Ascending aorta (tissue), 2 donors: ENCODE measurements at regions not wholly inside any gene's neighbourhood (a gene's known extent, or its start where the extent isn't known, plus 50 kb on each side); places are given as distances from the start of the nearest gene placed in this dataset.

Experiments
- DNase-seq, 2 donors: peaks; one replicate each; pipeline ENCODE4 v3.0.0-alpha.2; 2019; ENCODE audit warnings: low spot score in 2 of 2
- H3K27ac ChIP-seq, 2 donors: fragments of 200-600 bp; sonication (generic); one replicate each; pipeline ENCODE4 v1.5.1; 2016 to 2017; ENCODE audit warnings: mild to moderate bottlenecking in 1 of 2
- H3K27me3 ChIP-seq: fragments of 200-600 bp; sonication (generic); one replicate; pipeline ENCODE4 v1.5.1; 2017
- H3K36me3 ChIP-seq, 2 donors: fragments of 200-600 bp; sonication (generic); one replicate each; pipeline ENCODE4 v1.5.1; 2016
- H3K4me1 ChIP-seq, 2 donors: fragments of 200-600 bp; sonication (generic); one replicate each; pipeline ENCODE4 v1.5.1; 2016 to 2017; ENCODE audit warnings: mild to moderate bottlenecking in 1 of 2
- H3K4me3 ChIP-seq, 2 donors: fragments of 200-600 bp; sonication (generic); one replicate each; pipeline ENCODE4 v1.5.1; 2016 to 2017; ENCODE audit warnings: mild to moderate bottlenecking in 1 of 2
- H3K9me3 ChIP-seq, 2 donors: fragments of 200-600 bp; sonication (generic); one replicate each; pipeline ENCODE4 v1.5.1; 2016
- intact Hi-C: fragments of 100-400 bp; cut with DNase I; formaldehyde crosslinking; loops from one replicate; pipeline ENCODE4 v1.15.1; 2023
- TF ChIP-seq, protein P1 (sequence below), 3 experiments: fragments of 200-600 bp in 2 of 3; fragments of 450-650 bp in 1 of 3; sonication (generic) in 2 of 3; IDR thresholded peaks; one replicate each; pipeline ENCODE4 v1.5.1; 2016 to 2019; ENCODE audit warnings: antibody characterized with exemption in 3 of 3, mild to moderate bottlenecking in 1 of 3, moderate library complexity in 1 of 3

DNA sequence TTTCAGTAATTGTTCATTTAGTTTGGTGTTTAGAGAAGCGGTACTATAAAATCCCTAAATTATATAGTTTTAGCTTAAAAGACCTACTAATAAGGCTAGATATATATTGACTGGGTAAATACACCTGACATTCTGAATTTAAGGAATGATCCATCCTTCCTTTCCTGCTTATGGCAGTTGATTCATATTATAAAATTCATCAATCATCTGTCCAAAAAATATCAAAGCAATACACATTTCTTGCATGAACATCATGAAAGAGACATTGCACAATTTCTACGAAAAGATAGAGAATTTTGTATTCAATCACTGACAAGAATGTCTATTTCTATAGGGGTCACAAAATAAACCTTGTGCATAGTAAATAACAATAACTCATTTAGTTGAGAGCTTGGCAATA, 514.9 kb downstream of the SLITRK6 start:
- no peaks in the 10 kb centered on the region for H3K9me3 ChIP-seq
- no peak for DNase-seq
- H3K27me3 ChIP-seq, result no peaks in the 10 kb centered on the region
- intact Hi-C loops, result no loop called here
- H3K4me1 ChIP-seq, result no peaks in the 10 kb centered on the region
- H3K4me3 ChIP-seq, result no peak overlapping the region
- TF ChIP-seq, protein P1, sequence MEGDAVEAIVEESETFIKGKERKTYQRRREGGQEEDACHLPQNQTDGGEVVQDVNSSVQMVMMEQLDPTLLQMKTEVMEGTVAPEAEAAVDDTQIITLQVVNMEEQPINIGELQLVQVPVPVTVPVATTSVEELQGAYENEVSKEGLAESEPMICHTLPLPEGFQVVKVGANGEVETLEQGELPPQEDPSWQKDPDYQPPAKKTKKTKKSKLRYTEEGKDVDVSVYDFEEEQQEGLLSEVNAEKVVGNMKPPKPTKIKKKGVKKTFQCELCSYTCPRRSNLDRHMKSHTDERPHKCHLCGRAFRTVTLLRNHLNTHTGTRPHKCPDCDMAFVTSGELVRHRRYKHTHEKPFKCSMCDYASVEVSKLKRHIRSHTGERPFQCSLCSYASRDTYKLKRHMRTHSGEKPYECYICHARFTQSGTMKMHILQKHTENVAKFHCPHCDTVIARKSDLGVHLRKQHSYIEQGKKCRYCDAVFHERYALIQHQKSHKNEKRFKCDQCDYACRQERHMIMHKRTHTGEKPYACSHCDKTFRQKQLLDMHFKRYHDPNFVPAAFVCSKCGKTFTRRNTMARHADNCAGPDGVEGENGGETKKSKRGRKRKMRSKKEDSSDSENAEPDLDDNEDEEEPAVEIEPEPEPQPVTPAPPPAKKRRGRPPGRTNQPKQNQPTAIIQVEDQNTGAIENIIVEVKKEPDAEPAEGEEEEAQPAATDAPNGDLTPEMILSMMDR (IDR thresholded peaks at IDR 0.05), result no peak
- H3K36me3 ChIP-seq, result no peaks in the 10 kb centered on the region
- no peak overlapping the region for H3K27ac ChIP-seq

DNA sequence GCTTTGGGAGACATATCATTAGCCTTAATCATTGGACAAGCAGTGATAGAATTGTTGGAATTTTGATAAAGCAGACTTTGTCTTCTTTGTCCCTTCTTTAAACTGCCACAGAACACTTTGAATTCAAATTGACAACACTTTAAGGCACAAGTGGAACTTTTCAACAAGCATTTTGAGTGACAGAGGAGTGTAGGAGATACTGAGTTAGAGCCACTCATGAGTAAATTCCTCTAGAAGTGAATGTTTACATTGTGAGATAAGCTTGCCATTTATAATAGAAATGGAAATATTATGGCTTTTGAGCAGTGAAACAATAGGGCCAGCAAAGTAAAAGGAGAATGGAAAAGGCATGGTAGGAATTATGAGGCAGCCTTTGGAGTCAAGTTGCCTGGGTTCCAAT, 515.8 kb downstream of the SLITRK6 start:
- TF ChIP-seq, protein P1 (IDR thresholded peaks at IDR 0.05), result no peak
- no peaks in the 10 kb centered on the region for H3K36me3 ChIP-seq
- H3K4me1 ChIP-seq, result no peaks in the 10 kb centered on the region
- intact Hi-C loops, result no loop called here
- no peak overlapping the region for H3K4me3 ChIP-seq
- H3K9me3 ChIP-seq, result no peaks in the 10 kb centered on the region
- no peaks in the 10 kb centered on the region for H3K27me3 ChIP-seq
- DNase-seq, result no peak
- H3K27ac ChIP-seq, result no peak overlapping the region

DNA sequence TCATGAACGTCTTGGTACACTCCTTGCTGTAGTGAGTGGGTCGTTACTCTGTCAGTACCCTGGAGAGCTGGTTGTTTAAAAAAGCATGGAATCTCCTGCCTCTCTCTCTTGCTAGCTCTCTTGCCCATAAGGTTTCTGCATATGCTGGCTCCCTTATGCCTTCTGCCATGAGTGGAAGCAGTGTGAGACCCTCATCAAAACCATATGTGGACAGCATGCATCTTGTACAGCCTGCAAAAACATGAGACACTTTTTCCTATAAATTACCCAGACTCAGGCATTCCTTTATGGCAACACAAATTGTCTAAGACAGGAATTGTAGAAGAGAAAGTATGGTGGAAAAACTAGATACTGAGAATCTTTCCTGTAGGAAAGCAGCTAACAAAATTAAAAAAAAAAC, 516.3 kb downstream of the SLITRK6 start:
- H3K27me3 ChIP-seq, result no peaks in the 10 kb centered on the region
- no peak overlapping the region for H3K4me3 ChIP-seq
- no peaks in the 10 kb centered on the region for H3K36me3 ChIP-seq
- TF ChIP-seq, protein P1 (IDR thresholded peaks at IDR 0.05), result no peak
- intact Hi-C loops, result no loop called here
- H3K4me1 ChIP-seq, result no peaks in the 10 kb centered on the region
- no peak overlapping the region for H3K27ac ChIP-seq
- H3K9me3 ChIP-seq, result no peaks in the 10 kb centered on the region
- DNase-seq, result no peak

DNA sequence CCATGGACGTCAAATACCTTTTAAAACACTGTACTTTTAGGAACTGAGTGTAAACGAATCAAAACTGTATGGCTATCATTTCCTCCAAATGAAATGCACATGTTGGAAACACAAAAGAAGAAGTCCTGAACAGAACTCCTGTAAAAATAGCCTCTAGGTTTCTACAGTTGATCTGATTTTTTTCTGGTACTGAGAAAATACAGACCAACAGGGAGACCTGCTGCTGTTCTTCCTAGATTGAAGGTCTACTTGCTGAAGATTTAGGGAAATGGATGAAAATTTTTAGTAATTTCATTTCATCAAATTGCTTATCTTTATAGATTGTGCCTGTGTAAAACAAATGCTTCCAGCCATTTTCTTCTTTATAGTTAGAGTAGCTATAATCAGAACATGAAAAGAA, 520.4 kb downstream of the SLITRK6 start:
- intact Hi-C loops, result no loop called here

DNA sequence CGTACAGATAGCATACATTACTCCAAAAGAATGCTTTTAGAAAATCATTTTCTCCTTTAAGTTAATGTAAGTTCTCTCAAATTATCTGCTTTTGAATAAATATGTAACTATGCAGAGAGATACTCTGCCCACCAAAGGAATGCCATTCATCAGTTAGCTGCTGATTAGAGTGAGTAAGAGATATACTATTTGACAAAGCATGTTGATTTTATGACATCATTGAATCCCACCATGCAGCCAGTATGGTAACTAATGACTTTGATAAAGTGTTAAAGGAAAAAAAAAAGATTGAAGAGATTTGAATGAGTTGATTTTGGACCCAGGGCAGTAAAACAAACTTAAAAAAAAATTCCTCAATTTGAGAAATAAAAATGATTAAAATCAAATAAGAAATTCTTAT, 521.5 kb downstream of the SLITRK6 start:
- Histone ChIP-seq H3K27ac (no peak overlapping the region), H3K9me3 (no peaks in the 10 kb centered on the region), H3K27me3 (no peaks in the 10 kb centered on the region), H3K36me3 (no peaks in the 10 kb centered on the region), H3K4me3 (no peak overlapping the region), H3K4me1 (no peaks in the 10 kb centered on the region)
- intact Hi-C loops, result no loop called here
- no peak for DNase-seq
- TF ChIP-seq, protein P1 (IDR thresholded peaks at IDR 0.05), result no peak

More for the DNA sequence above, 520.4 kb downstream of the SLITRK6 start:
- H3K27ac ChIP-seq, result no peak overlapping the region
- no peak for DNase-seq
- no peak overlapping the region for H3K4me3 ChIP-seq
- H3K4me1 ChIP-seq, result no peaks in the 10 kb centered on the region
- H3K27me3 ChIP-seq, result no peaks in the 10 kb centered on the region
- no peaks in the 10 kb centered on the region for H3K9me3 ChIP-seq
- H3K36me3 ChIP-seq, result no peaks in the 10 kb centered on the region
- TF ChIP-seq, protein P1 (IDR thresholded peaks at IDR 0.05), result no peak

DNA sequence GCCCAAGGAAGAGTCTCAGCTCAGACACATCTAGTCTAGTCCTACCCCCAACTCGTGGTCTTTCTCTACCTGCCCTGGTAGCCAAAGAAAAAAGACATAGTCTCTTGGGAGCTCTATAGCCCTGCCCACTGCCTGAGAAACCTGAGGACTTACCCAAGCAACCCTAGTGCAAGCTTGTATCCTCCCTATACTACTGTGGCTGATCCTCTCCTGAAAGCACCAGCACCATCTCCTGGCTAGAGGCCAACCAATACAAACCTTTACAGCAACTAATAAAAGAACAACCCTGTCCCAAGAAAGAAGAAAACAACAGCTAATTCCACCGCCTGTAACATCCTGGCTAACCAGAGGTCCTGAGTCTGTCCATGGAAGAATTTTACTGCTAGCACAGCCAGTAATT, 532.4 kb downstream of the SLITRK6 start:
- H3K4me3 ChIP-seq, result no peak overlapping the region
- TF ChIP-seq, protein P1 (IDR thresholded peaks at IDR 0.05), result no peak
- H3K9me3 ChIP-seq, result no peaks in the 10 kb centered on the region
- DNase-seq, result no peak
- H3K4me1 ChIP-seq, result no peaks in the 10 kb centered on the region
- intact Hi-C loops, result no loop called here
- no peak overlapping the region for H3K27ac ChIP-seq
- H3K27me3 ChIP-seq, result no peaks in the 10 kb centered on the region
- H3K36me3 ChIP-seq, result no peaks in the 10 kb centered on the region
